Retinal pigment epithelial cell (primary cell): ENCODE measurements at regions not wholly inside any gene's neighbourhood (a gene's known extent, or its start where the extent isn't known, plus 50 kb on each side); places are given as distances from the start of the nearest gene placed in this dataset.
A peak's percentile ranks its signal among the peaks of the same experiment; 100 is the strongest.

Source experiments
- DNase-seq: peaks from one replicate; pipeline ENCODE4 v3.0.0-alpha.2; 2010; ENCODE audit warnings: low read depth
- H3K4me3 ChIP-seq: 2 replicates; pipeline ENCODE4 v1.5.1; 2011; ENCODE audit warnings: mild to moderate bottlenecking, low read length, control low read depth, moderate library complexity
- CTCF ChIP-seq: conservative IDR thresholded peaks from 2 replicates; pipeline ENCODE4 v1.5.1; 2011; ENCODE audit warnings: low read depth, low read length, control low read depth, inconsistent platforms

DNA sequence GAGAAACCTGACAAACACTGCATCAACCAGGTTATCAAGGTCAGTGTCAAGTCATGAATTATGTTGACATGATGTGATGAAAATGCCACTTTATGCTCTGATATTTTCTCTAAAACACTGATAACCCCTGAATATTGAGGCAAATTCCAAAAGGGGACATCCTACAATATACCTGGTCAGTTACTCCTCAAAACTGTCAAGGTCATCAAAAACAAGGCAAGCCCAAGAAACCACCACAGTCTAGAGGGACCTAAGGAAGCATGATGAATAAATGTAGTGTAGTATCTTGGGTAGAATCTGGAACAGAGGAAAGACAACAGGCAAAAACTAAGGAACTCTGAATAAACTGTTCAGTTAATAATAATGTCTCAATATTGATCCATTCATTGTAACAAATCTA, 275.3 kb upstream of the THRB start:
- TF ChIP-seq CTCF = no peak
- no peak for DNase-seq
- H3K4me3 ChIP-seq = no peak overlapping the region

GRCh38 chr3:24773798-24774197, 279.1 kb upstream of the THRB start:
- H3K4me3 ChIP-seq = no peak overlapping the region
- DNase-seq = peak; percentile 43
- TF ChIP-seq CTCF = peak; percentile 94

- H3K4me3 ChIP-seq = no peak overlapping the region
- no peak for DNase-seq
- no peak for TF ChIP-seq CTCF
Measured at GRCh38 chr3:24780991-24781390, 286.3 kb upstream of the THRB start.

- DNase-seq = no peak
- H3K4me3 ChIP-seq = no peak overlapping the region
- no peak for TF ChIP-seq CTCF
Measured at GRCh38 chr3:24781454-24781853, 286.8 kb upstream of the THRB start.

- TF ChIP-seq CTCF = no peak
- DNase-seq = no peak
- no peak overlapping the region for H3K4me3 ChIP-seq
Measured at GRCh38 chr3:24793896-24794295, 299.2 kb upstream of the THRB start.

DNA sequence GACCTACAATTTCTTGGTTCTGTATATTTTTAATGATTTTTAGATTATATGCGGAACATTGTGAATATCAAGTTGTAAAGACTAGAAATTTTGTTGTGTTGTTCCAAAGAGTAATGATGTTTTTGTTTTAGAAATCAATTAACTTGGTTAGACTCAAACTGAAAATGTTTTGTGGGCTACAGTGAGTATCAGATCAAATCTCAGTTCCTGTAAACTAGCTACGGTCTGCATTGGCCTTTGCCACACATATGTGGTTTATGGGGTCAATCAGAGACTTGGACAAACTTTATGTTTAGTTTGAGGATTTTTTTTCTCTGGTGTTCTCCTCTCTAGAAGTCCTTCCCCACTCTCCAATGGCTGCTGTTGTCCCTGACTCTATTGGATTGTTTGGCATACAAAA, 308.0 kb upstream of the THRB start:
- H3K4me3 ChIP-seq = no peak overlapping the region
- no peak for TF ChIP-seq CTCF
- DNase-seq = no peak

DNA sequence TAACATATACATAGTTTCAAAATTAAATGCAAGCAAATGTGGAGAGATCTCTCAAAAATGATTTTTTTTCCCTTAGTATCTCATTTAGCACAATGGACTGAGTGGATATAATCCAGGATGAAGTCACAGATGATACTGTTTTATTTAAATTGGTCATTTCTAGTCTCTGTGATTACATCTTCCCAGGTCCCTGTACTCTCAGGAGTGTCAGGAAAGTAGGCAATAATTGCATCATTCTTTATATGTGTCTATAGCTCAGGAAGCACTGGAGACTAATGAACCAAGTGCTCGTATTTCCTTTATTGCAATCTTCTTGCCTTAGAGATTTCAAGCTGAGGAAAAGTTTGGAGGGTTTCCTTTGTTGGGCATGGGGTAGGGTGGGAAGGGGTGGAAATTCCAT, 309.4 kb upstream of the THRB start:
- no peak for TF ChIP-seq CTCF

More for the DNA sequence above, 309.4 kb upstream of the THRB start:
- H3K4me3 ChIP-seq = no peak overlapping the region
- DNase-seq = no peak
